Loucy (cell line): ENCODE measurements at regions not wholly inside any gene's neighbourhood (a gene's known extent, or its start where the extent isn't known, plus 50 kb on each side); places are given as distances from the start of the nearest gene placed in this dataset.

Experiments used
- H2AFZ ChIP-seq: fragments of 200-600 bp; sonication (generic); 2 replicates; pipeline ENCODE4 v1.6.0; 2016; ENCODE audit warnings: antibody characterized with exemption, mild to moderate bottlenecking, low read length, moderate library complexity
- H3F3A ChIP-seq: fragments of 200-600 bp; 2 replicates; pipeline ENCODE4 v1.6.0; 2016; ENCODE audit warnings: antibody characterized with exemption, low read depth, mild to moderate bottlenecking
- H3K27me3 ChIP-seq: fragments of 200-600 bp; sonication (generic); 2 replicates; pipeline ENCODE4 v1.6.1; 2014; ENCODE audit warnings: low read length, mild to moderate bottlenecking; ENCODE audit not compliant: insufficient read depth, poor library complexity, severe bottlenecking
- H3K36me3 ChIP-seq: fragments of 200-600 bp; sonication (generic); 2 replicates; pipeline ENCODE4 v1.6.1; 2016; ENCODE audit warnings: low read length; ENCODE audit not compliant: insufficient read depth
- H3K4me1 ChIP-seq: fragments of 200-600 bp; sonication (generic); 2 replicates; pipeline ENCODE4 v1.5.1; 2014; ENCODE audit warnings: low read length, mild to moderate bottlenecking; ENCODE audit not compliant: insufficient read depth, poor library complexity, severe bottlenecking
- H3K4me2 ChIP-seq: fragments of 200-600 bp; sonication (generic); 2 replicates; pipeline ENCODE4 v1.6.0; 2014; ENCODE audit warnings: antibody characterized with exemption, low read length, low read depth, mild to moderate bottlenecking; ENCODE audit not compliant: poor library complexity, severe bottlenecking
- H3K4me3 ChIP-seq: fragments of 200-600 bp; sonication (generic); 2 replicates; pipeline ENCODE4 v1.5.1; 2014; ENCODE audit warnings: low read length, mild to moderate bottlenecking, mixed read lengths; ENCODE audit not compliant: poor library complexity, severe bottlenecking
- H3K79me2 ChIP-seq: fragments of 200-600 bp; sonication (generic); 2 replicates; pipeline ENCODE4 v1.6.1; 2014; ENCODE audit warnings: low read length; ENCODE audit not compliant: insufficient read depth
- H3K9ac ChIP-seq: fragments of 200-600 bp; sonication (generic); 2 replicates; pipeline ENCODE4 v1.6.0; 2014; ENCODE audit warnings: mild to moderate bottlenecking, low read depth, low read length, moderate library complexity; ENCODE audit not compliant: poor library complexity, severe bottlenecking
- H3K9me2 ChIP-seq: fragments of 200-600 bp; sonication (generic); replicated peaks from 2 replicates; pipeline ENCODE4 v1.6.1; 2016; ENCODE audit warnings: low read depth, low read length, mixed read lengths
- H3K9me3 ChIP-seq: fragments of 200-600 bp; sonication (generic); 2 replicates; pipeline ENCODE4 v1.6.1; 2014; ENCODE audit warnings: mild to moderate bottlenecking, antibody characterized with exemption, low read length, low read depth; ENCODE audit not compliant: insufficient read depth
- H4K20me1 ChIP-seq: fragments of 200-600 bp; sonication (generic); 2 replicates; pipeline ENCODE4 v1.6.0; 2014; ENCODE audit warnings: antibody characterized with exemption, low read length, mild to moderate bottlenecking; ENCODE audit not compliant: insufficient read depth, poor library complexity, severe bottlenecking
- CTCF ChIP-seq: fragments of 200-600 bp; sonication (generic); conservative IDR thresholded peaks from 2 replicates; pipeline ENCODE4 v1.5.1; 2014; ENCODE audit warnings: mild to moderate bottlenecking, antibody characterized with exemption, low read length
- EZH2phosphoT487 ChIP-seq: fragments of 200-600 bp; IDR thresholded peaks from 2 replicates; pipeline ENCODE4 v1.6.1; 2018; ENCODE audit warnings: antibody characterized with exemption, mild to moderate bottlenecking, moderate library complexity, borderline replicate concordance

- no peaks in the 10 kb centered on the region for H3K9me3 ChIP-seq
- no peaks in the 10 kb centered on the region for H3K79me2 ChIP-seq
- no peak overlapping the region for H3K4me3 ChIP-seq
- H2AFZ ChIP-seq: no peak overlapping the region
- H3K36me3 ChIP-seq: no peaks in the 10 kb centered on the region
- no peaks in the 10 kb centered on the region for H4K20me1 ChIP-seq
- H3K9ac ChIP-seq: no peak overlapping the region
- no peaks in the 10 kb centered on the region for H3K9me2 ChIP-seq
- H3K4me1 ChIP-seq: no peaks in the 10 kb centered on the region
- no peak overlapping the region for H3K4me2 ChIP-seq
- H3K27me3 ChIP-seq: no peaks in the 10 kb centered on the region
- TF ChIP-seq CTCF (no peak), EZH2phosphoT487 (no peak)
- H3F3A ChIP-seq: no peaks in the 10 kb centered on the region
Observed at GRCh38 chr18:38996056-38996455, 1430.5 kb upstream of the CELF4 start.

GRCh38 chr18:38993342-38993741 lies 1427.7 kb upstream of the CELF4 start:
- TF ChIP-seq EZH2phosphoT487 (no peak), CTCF (no peak)
- H2AFZ ChIP-seq: no peak overlapping the region
- no peaks in the 10 kb centered on the region for H3K9me2 ChIP-seq
- H3K4me3 ChIP-seq: no peak overlapping the region
- no peaks in the 10 kb centered on the region for H3K9me3 ChIP-seq
- no peaks in the 10 kb centered on the region for H4K20me1 ChIP-seq
- no peaks in the 10 kb centered on the region for H3K79me2 ChIP-seq
- H3K4me1 ChIP-seq: no peaks in the 10 kb centered on the region
- H3K4me2 ChIP-seq: no peak overlapping the region
- H3F3A ChIP-seq: no peaks in the 10 kb centered on the region
- H3K9ac ChIP-seq: no peak overlapping the region
- H3K36me3 ChIP-seq: no peaks in the 10 kb centered on the region
- H3K27me3 ChIP-seq: no peaks in the 10 kb centered on the region

DNA sequence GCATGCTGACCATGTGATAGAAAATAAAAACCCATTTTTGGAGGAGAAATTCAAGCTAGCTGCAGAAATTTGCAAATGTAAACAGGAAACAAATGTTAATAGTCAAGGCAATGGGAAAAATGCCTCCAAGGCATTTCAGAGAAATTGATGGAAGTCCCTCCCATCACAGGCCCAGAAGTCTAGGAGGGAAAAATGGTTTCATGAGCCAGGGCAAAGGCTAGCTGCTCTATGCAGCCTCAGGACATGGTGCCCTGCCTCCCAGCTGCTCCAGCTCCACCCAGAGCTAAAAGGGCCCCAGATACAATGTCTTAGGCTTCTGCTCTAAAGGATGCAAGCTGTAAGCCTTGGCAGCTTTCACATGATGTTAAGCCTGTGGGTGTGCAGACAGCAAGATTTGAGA lies 1419.4 kb upstream of the CELF4 start:
- Histone ChIP-seq H4K20me1 (no peaks in the 10 kb centered on the region), H3K4me3 (no peak overlapping the region), H3K79me2 (no peaks in the 10 kb centered on the region), H2AFZ (no peak overlapping the region), H3K4me2 (no peak overlapping the region), H3K27me3 (no peaks in the 10 kb centered on the region), H3K9me2 (no peaks in the 10 kb centered on the region), H3K4me1 (no peaks in the 10 kb centered on the region), H3K9me3 (no peaks in the 10 kb centered on the region), H3K9ac (no peak overlapping the region), H3F3A (no peaks in the 10 kb centered on the region), H3K36me3 (no peaks in the 10 kb centered on the region)
- TF ChIP-seq EZH2phosphoT487: no peak
- TF ChIP-seq CTCF: no peak
